K562 (cell line): ENCODE measurements at regions not wholly inside any gene's neighbourhood (a gene's known extent, or its start where the extent isn't known, plus 50 kb on each side); places are given as distances from the start of the nearest gene placed in this dataset.

ENCODE experiments used
- ATAC-seq: fragments of 200-7000 bp; cut with Tn5 transposase; 3 replicates; pipeline ENCODE4 v1.9.1; 2020; ENCODE audit warnings: moderate library complexity
- BruUV-seq: library from RNA; stranded (reverse); fragments of 400-500 nt; replicated peaks from 2 replicates; lab custom pipeline; 2021; lab: Mats Ljungman, UMichigan
- CTCF ChIA-PET: fragments of 300-600 bp; formaldehyde crosslinking; extraction: SDS; loops from one replicate; lab custom pipeline; 2021; ENCODE audit warnings: low intra/inter-chr PET ratio; lab: Yijun Ruan, JAX
- POLR2A ChIA-PET: fragments of 300-600, 350-650 bp; sonication (Branson Sonifier 250); formaldehyde crosslinking; extraction: SDS; loops from one replicate; lab custom pipeline; 2021; ENCODE audit warnings: antibody characterized with exemption, inconsistent platforms; lab: Yijun Ruan, JAX
- DNase-seq, 4 experiments: peaks; one replicate each; pipeline versions ENCODE4 v3.0.0 to v3.0.0-alpha.2; 2011 to 2018; ENCODE audit warnings: low spot score in 3 of 4, mixed read lengths in 3 of 4; ENCODE audit errors: extremely low read depth in 1 of 4
- FAIRE-seq: peaks from 2 replicates; lab custom pipeline; 2011; peaks lifted over from hg19 to GRCh38; lab: Jason Lieb, UNC
- H2AFZ ChIP-seq: 2 replicates; pipeline ENCODE4 v1.6.0; 2011; ENCODE audit warnings: low read depth, low read length, control low read depth, inconsistent platforms
- H3K27ac ChIP-seq: fragments of 200-600 bp; 3 replicates; pipeline ENCODE4 v1.8.0; 2011; ENCODE audit warnings: low read depth, mild to moderate bottlenecking, control low read depth, inconsistent platforms, low read length, moderate library complexity, mixed read lengths; ENCODE audit errors: extremely low read depth
- H3K27me3 ChIP-seq, 2 experiments: fragments of 300-600 bp in 1 of 2; 2 replicates in 1 of 2; 3 replicates in 1 of 2; pipeline versions ENCODE4 v1.6.0 to v1.8.0; 2011; ENCODE audit warnings: inconsistent platforms in 2 of 2, low read length in 2 of 2, mild to moderate bottlenecking in 1 of 2, mixed read lengths in 1 of 2, moderate library complexity in 1 of 2; ENCODE audit not compliant: control insufficient read depth in 2 of 2, insufficient read depth in 2 of 2
- H3K36me3 ChIP-seq: fragments of 300-600 bp; 3 replicates; pipeline ENCODE4 v1.8.0; 2011; ENCODE audit warnings: mild to moderate bottlenecking, low read length, inconsistent platforms; ENCODE audit not compliant: control insufficient read depth, insufficient read depth
- H3K4me1 ChIP-seq, 2 experiments: fragments of 200-600 bp in 1 of 2; replicated peaks in 1 of 2; 2 replicates in 1 of 2; 3 replicates in 1 of 2; pipeline versions ENCODE4 v1.5.1 to v1.8.0; 2011; ENCODE audit warnings: inconsistent platforms in 2 of 2, low read length in 2 of 2, mild to moderate bottlenecking in 1 of 2, mixed read lengths in 1 of 2, moderate library complexity in 1 of 2; ENCODE audit not compliant: control insufficient read depth in 2 of 2, insufficient read depth in 2 of 2
- H3K4me2 ChIP-seq: 2 replicates; pipeline ENCODE4 v1.6.1; 2011; ENCODE audit warnings: low read length, control low read depth, inconsistent platforms, mixed read lengths; ENCODE audit not compliant: insufficient read depth
- H3K4me3 ChIP-seq: fragments of 200-600 bp; sonication (generic), shearing (Covaris generic); 2 replicates; pipeline ENCODE4 v1.5.1; 2016; ENCODE audit warnings: control low read depth, inconsistent platforms
- H3K79me2 ChIP-seq: fragments of 200-600 bp; 3 replicates; pipeline ENCODE4 v1.8.0; 2011; ENCODE audit warnings: low read length, inconsistent platforms; ENCODE audit not compliant: control insufficient read depth, insufficient read depth
- H3K9ac ChIP-seq, 2 experiments: 2 replicates each; pipeline versions ENCODE4 v1.6.0 to v1.6.1; 2011; ENCODE audit warnings: low read depth in 2 of 2, low read length in 2 of 2, control low read depth in 1 of 2, inconsistent platforms in 1 of 2, mild to moderate bottlenecking in 1 of 2, mixed read lengths in 1 of 2; ENCODE audit not compliant: insufficient read depth in 1 of 2
- H3K9me1 ChIP-seq: one replicate; pipeline ENCODE4 v1.6.0; 2011; ENCODE audit warnings: inconsistent platforms, mild to moderate bottlenecking, low read length, moderate library complexity; ENCODE audit not compliant: control insufficient read depth, insufficient read depth
- H3K9me3 ChIP-seq: replicated peaks from 2 replicates; pipeline ENCODE4 v1.5.1; 2011; ENCODE audit warnings: low read depth, low read length, inconsistent platforms; ENCODE audit not compliant: control insufficient read depth, insufficient read depth
- H4K20me1 ChIP-seq: replicated peaks from 2 replicates; pipeline ENCODE4 v1.6.1; 2011; ENCODE audit warnings: low read length, inconsistent platforms, mixed read lengths; ENCODE audit not compliant: control insufficient read depth, insufficient read depth
- ARID2 ChIP-seq: fragments of 450-650 bp; IDR thresholded peaks from 2 replicates; pipeline ENCODE4 v1.6.1; 2017; ENCODE audit warnings: antibody characterized with exemption, mild to moderate bottlenecking
- MTA3 ChIP-seq: fragments of 450-650 bp; formaldehyde crosslinking; IDR thresholded peaks from 2 replicates; pipeline ENCODE4 v1.6.1; 2017; ENCODE audit warnings: mild to moderate bottlenecking, borderline replicate concordance
- TCFL5 ChIP-seq: fragments of 250-450 bp; sonication (Bioruptor Pico); conservative IDR thresholded peaks from 2 replicates; pipeline ENCODE4 v1.6.1; 2021; ENCODE audit warnings: mild to moderate bottlenecking, moderate library complexity, matching md5 sums
- WGBS: fragments of 100-300 bp; shearing (Covaris generic); methylation state at CpG from one replicate; pipeline ENCODE4 v1.1.6; 2016; ENCODE audit warnings: low coverage, mixed read lengths; ENCODE audit not compliant: insufficient coverage; ENCODE audit errors: missing lambda C conversion rate; 5-methylcytosine and 5-hydroxymethylcytosine counted together
- in situ Hi-C: fragments of 300-500 bp; cut with MboI; formaldehyde crosslinking; loops from 4 replicates; pipeline ENCODE4 v1.15.0; 2018; ENCODE audit warnings: inconsistent platforms, mixed read lengths
- intact Hi-C: fragments of 100-400 bp; cut with micrococcal nuclease; formaldehyde crosslinking; loops from 2 replicates; pipeline ENCODE4 v1.14.2; 2022
- TF ChIP-seq, protein P1 (sequence below): fragments of 250-450 bp; sonication (Bioruptor Pico); IDR thresholded peaks from 2 replicates; pipeline ENCODE4 v1.8.0; 2022; ENCODE audit warnings: moderate library complexity, mild to moderate bottlenecking, inconsistent platforms
- TF ChIP-seq, protein P2 (sequence below): fragments of 450-650 bp; IDR thresholded peaks from 2 replicates; pipeline ENCODE4 v1.6.1; 2016; ENCODE audit warnings: low read depth
- TF ChIP-seq, protein P3 (sequence below): sonication (generic); formaldehyde crosslinking; IDR thresholded peaks from 2 replicates; pipeline ENCODE4 v1.4.0; 2020; ENCODE audit warnings: mild to moderate bottlenecking, missing genetic modification reagents

DNA sequence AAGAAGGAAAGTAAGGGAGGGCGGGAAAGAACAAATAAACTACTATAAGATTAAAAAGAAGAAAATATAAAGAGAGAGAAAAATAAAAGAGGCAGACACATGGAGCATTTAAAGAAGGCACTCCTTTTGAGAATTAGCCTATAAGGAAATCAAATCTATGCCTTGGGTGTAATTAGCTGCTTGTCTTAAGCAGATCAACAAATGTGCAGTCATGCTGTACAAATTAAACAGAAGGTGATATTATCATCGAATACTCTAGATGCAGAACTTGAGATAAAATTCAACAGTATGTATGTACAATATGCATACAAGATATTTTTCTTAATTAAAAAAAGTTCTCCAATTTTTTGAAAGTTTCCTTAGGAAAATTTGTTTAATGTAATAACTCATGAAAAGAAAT lies 623.0 kb upstream of the CHORDC1 start:
- in situ Hi-C loops: no loop called here
- 0% methylated on average over 2 of the region's 2 CpGs for WGBS
- no peak overlapping the region for H3K4me2 ChIP-seq
- intact Hi-C loops: no loop called here
- ATAC-seq: no peak
- no peak overlapping the region for H3K9ac ChIP-seq
- H3K27ac ChIP-seq: no peak overlapping the region
- no peaks in the 10 kb centered on the region for H4K20me1 ChIP-seq
- no peak overlapping the region for H3K4me3 ChIP-seq
- no peaks in the 10 kb centered on the region for H3K27me3 ChIP-seq
- H3K9me3 ChIP-seq: no peaks in the 10 kb centered on the region
- no peaks in the 10 kb centered on the region for H3K4me1 ChIP-seq
- BruUV-seq: no TSS peak
- no peaks in the 10 kb centered on the region for H3K79me2 ChIP-seq
- H3K36me3 ChIP-seq: no peaks in the 10 kb centered on the region
- ChIA-PET CTCF (no interaction called here), POLR2A (no interaction called here)
- no peak overlapping the region for H2AFZ ChIP-seq
- FAIRE-seq: no peak
- TF ChIP-seq, protein P1, sequence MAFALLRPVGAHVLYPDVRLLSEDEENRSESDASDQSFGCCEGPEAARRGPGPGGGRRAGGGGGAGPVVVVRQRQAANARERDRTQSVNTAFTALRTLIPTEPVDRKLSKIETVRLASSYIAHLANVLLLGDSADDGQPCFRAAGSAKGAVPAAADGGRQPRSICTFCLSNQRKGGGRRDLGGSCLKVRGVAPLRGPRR (CRISPR knock-in tag): no peak
- no peaks in the 10 kb centered on the region for H3K9me1 ChIP-seq
- no peak for DNase-seq

DNA sequence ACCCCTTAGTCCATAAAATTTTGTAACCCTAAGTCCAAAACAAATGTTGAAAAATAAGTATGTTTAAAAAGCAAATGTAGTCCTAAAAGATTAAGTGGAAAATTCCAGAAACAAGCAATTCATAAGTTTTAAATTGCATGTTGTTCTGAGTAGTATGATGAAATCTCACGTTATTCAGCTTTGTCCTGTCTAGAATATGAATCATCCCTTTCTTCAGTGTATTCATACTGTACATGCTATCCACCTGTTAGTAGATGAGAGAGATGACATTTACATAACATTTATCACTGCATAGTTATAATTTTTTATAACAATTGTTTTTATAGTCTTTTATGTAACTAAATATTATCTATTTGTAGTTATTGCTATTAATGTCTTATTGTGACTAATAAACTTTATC lies 622.3 kb upstream of the CHORDC1 start:
- in situ Hi-C loops: no loop called here
- Histone ChIP-seq H3K4me2 (no peak overlapping the region), H3K9me1 (no peaks in the 10 kb centered on the region), H3K27me3 (no peaks in the 10 kb centered on the region), H3K79me2 (no peaks in the 10 kb centered on the region), H3K27ac (no peak overlapping the region), H3K4me1 (no peaks in the 10 kb centered on the region), H4K20me1 (no peaks in the 10 kb centered on the region), H3K4me3 (no peak overlapping the region), H2AFZ (no peak overlapping the region), H3K9me3 (no peaks in the 10 kb centered on the region), H3K36me3 (no peaks in the 10 kb centered on the region), H3K9ac (no peak overlapping the region)
- intact Hi-C loops: no loop called here
- ATAC-seq (no peak), FAIRE-seq (no peak), DNase-seq (no peak)
- BruUV-seq: no TSS peak
- CTCF ChIA-PET: no interaction called here
- POLR2A ChIA-PET: no interaction called here
- WGBS: 0% methylated on average over 1 of the region's 1 CpG
- TF ChIP-seq TCFL5 (no peak), ARID2 (no peak), MTA3 (no peak)
- TF ChIP-seq, protein P2, sequence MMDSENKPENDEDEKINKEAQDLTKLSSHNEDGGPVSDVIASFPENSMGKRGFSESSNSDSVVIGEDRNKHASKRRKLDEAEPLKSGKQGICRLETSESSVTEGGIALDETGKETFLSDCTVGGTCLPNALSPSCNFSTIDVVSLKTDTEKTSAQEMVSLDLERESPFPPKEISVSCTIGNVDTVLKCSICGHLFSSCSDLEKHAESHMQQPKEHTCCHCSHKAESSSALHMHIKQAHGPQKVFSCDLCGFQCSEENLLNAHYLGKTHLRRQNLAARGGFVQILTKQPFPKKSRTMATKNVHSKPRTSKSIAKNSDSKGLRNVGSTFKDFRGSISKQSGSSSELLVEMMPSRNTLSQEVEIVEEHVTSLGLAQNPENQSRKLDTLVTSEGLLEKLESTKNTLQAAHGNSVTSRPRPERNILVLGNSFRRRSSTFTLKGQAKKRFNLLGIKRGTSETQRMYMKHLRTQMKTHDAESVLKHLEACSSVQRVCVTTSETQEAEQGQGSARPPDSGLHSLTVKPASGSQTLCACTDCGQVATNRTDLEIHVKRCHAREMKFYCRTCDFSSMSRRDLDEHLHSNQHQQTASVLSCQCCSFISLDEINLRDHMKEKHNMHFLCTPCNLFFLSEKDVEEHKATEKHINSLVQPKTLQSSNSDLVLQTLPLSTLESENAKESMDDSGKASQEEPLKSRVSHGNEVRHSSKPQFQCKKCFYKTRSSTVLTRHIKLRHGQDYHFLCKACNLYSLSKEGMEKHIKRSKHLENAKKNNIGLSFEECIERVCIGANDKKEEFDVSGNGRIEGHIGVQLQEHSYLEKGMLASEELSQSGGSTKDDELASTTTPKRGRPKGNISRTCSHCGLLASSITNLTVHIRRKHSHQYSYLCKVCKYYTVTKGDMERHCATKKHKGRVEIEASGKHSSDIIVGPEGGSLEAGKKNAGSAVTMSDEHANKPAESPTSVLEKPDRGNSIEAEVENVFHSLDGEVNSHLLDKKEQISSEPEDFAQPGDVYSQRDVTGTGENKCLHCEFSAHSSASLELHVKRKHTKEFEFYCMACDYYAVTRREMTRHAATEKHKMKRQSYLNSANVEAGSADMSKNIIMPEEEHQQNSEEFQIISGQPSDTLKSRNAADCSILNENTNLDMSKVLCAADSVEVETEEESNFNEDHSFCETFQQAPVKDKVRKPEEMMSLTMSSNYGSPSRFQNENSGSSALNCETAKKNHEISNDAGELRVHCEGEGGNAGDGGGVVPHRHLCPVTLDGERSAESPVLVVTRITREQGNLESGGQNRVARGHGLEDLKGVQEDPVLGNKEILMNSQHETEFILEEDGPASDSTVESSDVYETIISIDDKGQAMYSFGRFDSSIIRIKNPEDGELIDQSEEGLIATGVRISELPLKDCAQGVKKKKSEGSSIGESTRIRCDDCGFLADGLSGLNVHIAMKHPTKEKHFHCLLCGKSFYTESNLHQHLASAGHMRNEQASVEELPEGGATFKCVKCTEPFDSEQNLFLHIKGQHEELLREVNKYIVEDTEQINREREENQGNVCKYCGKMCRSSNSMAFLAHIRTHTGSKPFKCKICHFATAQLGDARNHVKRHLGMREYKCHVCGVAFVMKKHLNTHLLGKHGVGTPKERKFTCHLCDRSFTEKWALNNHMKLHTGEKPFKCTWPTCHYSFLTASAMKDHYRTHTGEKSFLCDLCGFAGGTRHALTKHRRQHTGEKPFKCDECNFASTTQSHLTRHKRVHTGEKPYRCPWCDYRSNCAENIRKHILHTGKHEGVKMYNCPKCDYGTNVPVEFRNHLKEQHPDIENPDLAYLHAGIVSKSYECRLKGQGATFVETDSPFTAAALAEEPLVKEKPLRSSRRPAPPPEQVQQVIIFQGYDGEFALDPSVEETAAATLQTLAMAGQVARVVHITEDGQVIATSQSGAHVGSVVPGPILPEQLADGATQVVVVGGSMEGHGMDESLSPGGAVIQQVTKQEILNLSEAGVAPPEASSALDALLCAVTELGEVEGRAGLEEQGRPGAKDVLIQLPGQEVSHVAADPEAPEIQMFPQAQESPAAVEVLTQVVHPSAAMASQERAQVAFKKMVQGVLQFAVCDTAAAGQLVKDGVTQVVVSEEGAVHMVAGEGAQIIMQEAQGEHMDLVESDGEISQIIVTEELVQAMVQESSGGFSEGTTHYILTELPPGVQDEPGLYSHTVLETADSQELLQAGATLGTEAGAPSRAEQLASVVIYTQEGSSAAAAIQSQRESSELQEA: no peak
- TF ChIP-seq, protein P3, sequence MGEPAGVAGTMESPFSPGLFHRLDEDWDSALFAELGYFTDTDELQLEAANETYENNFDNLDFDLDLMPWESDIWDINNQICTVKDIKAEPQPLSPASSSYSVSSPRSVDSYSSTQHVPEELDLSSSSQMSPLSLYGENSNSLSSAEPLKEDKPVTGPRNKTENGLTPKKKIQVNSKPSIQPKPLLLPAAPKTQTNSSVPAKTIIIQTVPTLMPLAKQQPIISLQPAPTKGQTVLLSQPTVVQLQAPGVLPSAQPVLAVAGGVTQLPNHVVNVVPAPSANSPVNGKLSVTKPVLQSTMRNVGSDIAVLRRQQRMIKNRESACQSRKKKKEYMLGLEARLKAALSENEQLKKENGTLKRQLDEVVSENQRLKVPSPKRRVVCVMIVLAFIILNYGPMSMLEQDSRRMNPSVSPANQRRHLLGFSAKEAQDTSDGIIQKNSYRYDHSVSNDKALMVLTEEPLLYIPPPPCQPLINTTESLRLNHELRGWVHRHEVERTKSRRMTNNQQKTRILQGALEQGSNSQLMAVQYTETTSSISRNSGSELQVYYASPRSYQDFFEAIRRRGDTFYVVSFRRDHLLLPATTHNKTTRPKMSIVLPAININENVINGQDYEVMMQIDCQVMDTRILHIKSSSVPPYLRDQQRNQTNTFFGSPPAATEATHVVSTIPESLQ (CRISPR knock-in tag): no peak
